GM23338 (cell line): ENCODE measurements at regions not wholly inside any gene's neighbourhood (a gene's known extent, or its start where the extent isn't known, plus 50 kb on each side); places are given as distances from the start of the nearest gene placed in this dataset.

Experiments used
- ATAC-seq: fragments of 200-7000 bp; cut with Tn5 transposase; 3 replicates; pipeline ENCODE4 v1.9.1; 2020
- DNase-seq: peaks from one replicate; pipeline ENCODE4 v3.0.0-alpha.2; 2015; ENCODE audit warnings: low spot score
- H2AFZ ChIP-seq: fragments of 200-600 bp; sonication (generic); 2 replicates; pipeline ENCODE4 v1.8.0; 2016; ENCODE audit warnings: antibody characterized with exemption, mild to moderate bottlenecking, moderate library complexity
- H3F3A ChIP-seq: fragments of 200-600 bp; sonication (generic); replicated peaks from 2 replicates; pipeline ENCODE4 v1.8.0; 2017; ENCODE audit warnings: antibody characterized with exemption, mixed run types, low read depth
- H3K27ac ChIP-seq: fragments of 200-600 bp; sonication (generic); 2 replicates; pipeline ENCODE4 v1.6.1; 2016; ENCODE audit warnings: low read depth
- H3K27me3 ChIP-seq: fragments of 200-600 bp; sonication (generic); 2 replicates; pipeline ENCODE4 v1.8.0; 2016; ENCODE audit warnings: mild to moderate bottlenecking, mixed run types, moderate library complexity; ENCODE audit not compliant: insufficient read depth
- H3K36me3 ChIP-seq: fragments of 200-600 bp; sonication (generic); 2 replicates; pipeline ENCODE4 v1.8.0; 2016; ENCODE audit warnings: mild to moderate bottlenecking; ENCODE audit not compliant: insufficient read depth
- H3K4me1 ChIP-seq: fragments of 200-600 bp; sonication (generic); 2 replicates; pipeline ENCODE4 v1.8.0; 2016; ENCODE audit warnings: mild to moderate bottlenecking, moderate library complexity; ENCODE audit not compliant: insufficient read depth
- H3K4me2 ChIP-seq: fragments of 200-600 bp; sonication (generic); 2 replicates; pipeline ENCODE4 v1.7.1; 2017; ENCODE audit warnings: mixed run types
- H3K4me3 ChIP-seq: fragments of 200-600 bp; sonication (generic); 2 replicates; pipeline ENCODE4 v1.6.1; 2016; ENCODE audit warnings: mixed run types
- H3K79me2 ChIP-seq: fragments of 200-600 bp; sonication (generic); replicated peaks from 2 replicates; pipeline ENCODE4 v1.8.0; 2017; ENCODE audit warnings: mild to moderate bottlenecking; ENCODE audit not compliant: insufficient read depth
- H3K9me2 ChIP-seq: fragments of 200-600 bp; sonication (generic); 2 replicates; pipeline ENCODE4 v1.8.0; 2017; ENCODE audit not compliant: insufficient read depth
- H4K20me1 ChIP-seq: fragments of 200-600 bp; sonication (generic); replicated peaks from 2 replicates; pipeline ENCODE4 v1.8.0; 2017; ENCODE audit warnings: mild to moderate bottlenecking; ENCODE audit not compliant: insufficient read depth
- H3K27ac Mint-ChIP-seq: 2 replicates; pipeline ENCODE4 v1.8.0; 2020; ENCODE audit warnings: inconsistent platforms, mild to moderate bottlenecking, moderate library complexity, mixed read lengths
- H3K27me3 Mint-ChIP-seq: 3 replicates; pipeline ENCODE4 v1.8.0; 2022; ENCODE audit warnings: low read depth, mild to moderate bottlenecking, moderate library complexity, mixed read lengths, inconsistent platforms; ENCODE audit not compliant: insufficient read depth, poor library complexity
- H3K36me3 Mint-ChIP-seq: 3 replicates; pipeline ENCODE4 v1.8.0; 2021; ENCODE audit warnings: low read depth, mild to moderate bottlenecking, inconsistent platforms, moderate library complexity, mixed read lengths
- H3K4me1 Mint-ChIP-seq: 3 replicates; pipeline ENCODE4 v1.8.0; 2020; ENCODE audit warnings: mild to moderate bottlenecking, inconsistent platforms, mixed read lengths
- H3K4me3 Mint-ChIP-seq: 3 replicates; pipeline ENCODE4 v1.8.0; 2021; ENCODE audit warnings: moderate library complexity, mild to moderate bottlenecking, inconsistent platforms, mixed read lengths
- H3K9me3 Mint-ChIP-seq: 3 replicates; pipeline ENCODE4 v1.8.0; 2020; ENCODE audit warnings: moderate library complexity, mild to moderate bottlenecking, inconsistent platforms, mixed read lengths
- NANOG ChIP-seq: IDR thresholded peaks from 2 replicates; pipeline ENCODE4 v1.6.1; 2016; ENCODE audit warnings: antibody characterized with exemption, borderline replicate concordance
- TF ChIP-seq, protein P1 (sequence below): fragments of 250-450 bp; sonication (Bioruptor Pico); IDR thresholded peaks from 2 replicates; pipeline ENCODE4 v1.5.0; 2020; ENCODE audit warnings: mild to moderate bottlenecking, moderate library complexity

DNA sequence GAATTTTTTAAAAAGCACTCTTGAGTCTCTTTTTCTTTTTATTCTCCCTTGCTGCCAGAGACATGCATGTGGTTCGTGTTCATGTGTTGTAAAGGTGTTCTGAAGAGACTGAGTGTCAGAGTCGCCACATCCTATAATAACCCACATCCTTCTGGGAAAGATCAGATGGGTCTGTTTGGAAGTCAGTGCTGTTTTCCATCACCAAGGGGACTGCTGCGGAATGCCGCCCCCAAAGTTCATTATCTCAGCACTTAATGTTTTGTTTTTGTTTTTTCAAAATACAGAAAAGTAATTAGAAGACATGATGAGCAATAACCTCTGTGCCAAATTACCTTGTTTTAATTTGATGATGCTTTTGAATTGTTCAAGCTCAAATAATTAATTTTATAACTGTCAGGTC lies 56.9 kb upstream of the EIF3M start:
- H3K4me3 ChIP-seq, result no peak overlapping the region
- no peaks in the 10 kb centered on the region for H3K27me3 ChIP-seq
- no peak for DNase-seq
- H3K27ac Mint-ChIP-seq, result no peak overlapping the region
- H3K27me3 Mint-ChIP-seq, result peaks cover 2% of the 10 kb centered on the region
- no peak for ATAC-seq
- no peak overlapping the region for H3K27ac ChIP-seq
- H3K36me3 Mint-ChIP-seq, result no peaks in the 10 kb centered on the region
- no peak overlapping the region for H3K4me3 Mint-ChIP-seq
- no peaks in the 10 kb centered on the region for H3F3A ChIP-seq
- H3K36me3 ChIP-seq, result no peaks in the 10 kb centered on the region
- H3K9me3 Mint-ChIP-seq, result no peaks in the 10 kb centered on the region; the same call in 2 of the 3 replicates
- H4K20me1 ChIP-seq, result no peaks in the 10 kb centered on the region
- no peaks in the 10 kb centered on the region for H3K4me1 Mint-ChIP-seq
- H2AFZ ChIP-seq, result no peak overlapping the region
- no peaks in the 10 kb centered on the region for H3K4me1 ChIP-seq
- TF ChIP-seq, protein P1, sequence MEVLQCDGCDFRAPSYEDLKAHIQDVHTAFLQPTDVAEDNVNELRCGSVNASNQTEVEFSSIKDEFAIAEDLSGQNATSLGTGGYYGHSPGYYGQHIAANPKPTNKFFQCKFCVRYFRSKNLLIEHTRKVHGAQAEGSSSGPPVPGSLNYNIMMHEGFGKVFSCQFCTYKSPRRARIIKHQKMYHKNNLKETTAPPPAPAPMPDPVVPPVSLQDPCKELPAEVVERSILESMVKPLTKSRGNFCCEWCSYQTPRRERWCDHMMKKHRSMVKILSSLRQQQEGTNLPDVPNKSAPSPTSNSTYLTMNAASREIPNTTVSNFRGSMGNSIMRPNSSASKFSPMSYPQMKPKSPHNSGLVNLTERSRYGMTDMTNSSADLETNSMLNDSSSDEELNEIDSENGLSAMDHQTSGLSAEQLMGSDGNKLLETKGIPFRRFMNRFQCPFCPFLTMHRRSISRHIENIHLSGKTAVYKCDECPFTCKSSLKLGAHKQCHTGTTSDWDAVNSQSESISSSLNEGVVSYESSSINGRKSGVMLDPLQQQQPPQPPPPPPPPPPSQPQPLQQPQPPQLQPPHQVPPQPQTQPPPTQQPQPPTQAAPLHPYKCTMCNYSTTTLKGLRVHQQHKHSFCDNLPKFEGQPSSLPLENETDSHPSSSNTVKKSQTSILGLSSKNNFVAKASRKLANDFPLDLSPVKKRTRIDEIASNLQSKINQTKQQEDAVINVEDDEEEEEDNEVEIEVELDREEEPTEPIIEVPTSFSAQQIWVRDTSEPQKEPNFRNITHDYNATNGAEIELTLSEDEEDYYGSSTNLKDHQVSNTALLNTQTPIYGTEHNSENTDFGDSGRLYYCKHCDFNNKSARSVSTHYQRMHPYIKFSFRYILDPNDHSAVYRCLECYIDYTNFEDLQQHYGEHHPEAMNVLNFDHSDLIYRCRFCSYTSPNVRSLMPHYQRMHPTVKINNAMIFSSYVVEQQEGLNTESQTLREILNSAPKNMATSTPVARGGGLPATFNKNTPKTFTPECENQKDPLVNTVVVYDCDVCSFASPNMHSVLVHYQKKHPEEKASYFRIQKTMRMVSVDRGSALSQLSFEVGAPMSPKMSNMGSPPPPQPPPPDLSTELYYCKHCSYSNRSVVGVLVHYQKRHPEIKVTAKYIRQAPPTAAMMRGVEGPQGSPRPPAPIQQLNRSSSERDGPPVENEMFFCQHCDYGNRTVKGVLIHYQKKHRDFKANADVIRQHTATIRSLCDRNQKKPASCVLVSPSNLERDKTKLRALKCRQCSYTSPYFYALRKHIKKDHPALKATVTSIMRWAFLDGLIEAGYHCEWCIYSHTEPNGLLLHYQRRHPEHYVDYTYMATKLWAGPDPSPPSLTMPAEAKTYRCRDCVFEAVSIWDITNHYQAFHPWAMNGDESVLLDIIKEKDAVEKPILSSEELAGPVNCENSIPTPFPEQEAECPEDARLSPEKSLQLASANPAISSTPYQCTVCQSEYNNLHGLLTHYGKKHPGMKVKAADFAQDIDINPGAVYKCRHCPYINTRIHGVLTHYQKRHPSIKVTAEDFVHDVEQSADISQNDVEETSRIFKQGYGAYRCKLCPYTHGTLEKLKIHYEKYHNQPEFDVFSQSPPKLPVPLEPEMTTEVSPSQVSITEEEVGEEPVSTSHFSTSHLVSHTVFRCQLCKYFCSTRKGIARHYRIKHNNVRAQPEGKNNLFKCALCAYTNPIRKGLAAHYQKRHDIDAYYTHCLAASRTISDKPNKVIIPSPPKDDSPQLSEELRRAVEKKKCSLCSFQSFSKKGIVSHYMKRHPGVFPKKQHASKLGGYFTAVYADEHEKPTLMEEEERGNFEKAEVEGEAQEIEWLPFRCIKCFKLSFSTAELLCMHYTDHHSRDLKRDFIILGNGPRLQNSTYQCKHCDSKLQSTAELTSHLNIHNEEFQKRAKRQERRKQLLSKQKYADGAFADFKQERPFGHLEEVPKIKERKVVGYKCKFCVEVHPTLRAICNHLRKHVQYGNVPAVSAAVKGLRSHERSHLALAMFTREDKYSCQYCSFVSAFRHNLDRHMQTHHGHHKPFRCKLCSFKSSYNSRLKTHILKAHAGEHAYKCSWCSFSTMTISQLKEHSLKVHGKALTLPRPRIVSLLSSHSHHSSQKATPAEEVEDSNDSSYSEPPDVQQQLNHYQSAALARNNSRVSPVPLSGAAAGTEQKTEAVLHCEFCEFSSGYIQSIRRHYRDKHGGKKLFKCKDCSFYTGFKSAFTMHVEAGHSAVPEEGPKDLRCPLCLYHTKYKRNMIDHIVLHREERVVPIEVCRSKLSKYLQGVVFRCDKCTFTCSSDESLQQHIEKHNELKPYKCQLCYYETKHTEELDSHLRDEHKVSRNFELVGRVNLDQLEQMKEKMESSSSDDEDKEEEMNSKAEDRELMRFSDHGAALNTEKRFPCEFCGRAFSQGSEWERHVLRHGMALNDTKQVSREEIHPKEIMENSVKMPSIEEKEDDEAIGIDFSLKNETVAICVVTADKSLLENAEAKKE (CRISPR knock-in tag), result no peak
- H3K9me2 ChIP-seq, result no peaks in the 10 kb centered on the region
- no peak overlapping the region for H3K4me2 ChIP-seq
- H3K79me2 ChIP-seq, result no peaks in the 10 kb centered on the region

DNA sequence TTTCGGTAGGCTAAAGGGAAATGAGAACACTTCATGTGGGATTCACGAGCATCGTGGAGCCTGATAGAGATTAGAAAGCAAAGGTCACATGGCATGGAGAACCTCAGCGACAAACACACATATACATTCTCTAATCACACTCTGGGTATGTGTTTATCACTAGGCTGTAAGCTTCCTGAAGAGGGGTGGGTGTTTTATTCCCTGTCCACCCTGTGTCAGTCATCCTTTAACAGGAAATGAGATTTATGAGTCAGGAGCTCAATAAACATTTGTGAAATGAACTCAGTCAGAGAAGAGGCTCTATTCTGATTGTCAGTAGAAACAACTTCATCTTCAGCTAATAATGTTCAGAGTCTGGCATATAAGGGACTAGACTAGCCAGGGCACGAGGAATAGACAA lies 71.7 kb upstream of the EIF3M start:
- no peak for TF ChIP-seq NANOG
- no peak for DNase-seq
- Histone ChIP-seq H2AFZ (no peak overlapping the region), H3K4me3 (no peak overlapping the region), H3K27ac (no peak overlapping the region), H3K79me2 (no peaks in the 10 kb centered on the region), H3K9me2 (no peaks in the 10 kb centered on the region), H3F3A (no peaks in the 10 kb centered on the region), H4K20me1 (no peaks in the 10 kb centered on the region), H3K4me2 (no peak overlapping the region), H3K27me3 (no peaks in the 10 kb centered on the region), H3K4me1 (no peaks in the 10 kb centered on the region), H3K36me3 (no peaks in the 10 kb centered on the region)
- no peaks in the 10 kb centered on the region for H3K36me3 Mint-ChIP-seq
- no peak overlapping the region for H3K27ac Mint-ChIP-seq
- H3K27me3 Mint-ChIP-seq, result peaks cover 2% of the 10 kb centered on the region
- no peak overlapping the region for H3K4me3 Mint-ChIP-seq
- ATAC-seq, result no peak
- no peaks in the 10 kb centered on the region for H3K4me1 Mint-ChIP-seq
- H3K9me3 Mint-ChIP-seq, result no peaks in the 10 kb centered on the region
